Keratinocyte (primary cell): ENCODE measurements at regions not wholly inside any gene's neighbourhood (a gene's known extent, or its start where the extent isn't known, plus 50 kb on each side); places are given as distances from the start of the nearest gene placed in this dataset.

Experiments used
- DNase-seq: peaks from one replicate; pipeline ENCODE4 v3.0.0-alpha.2; 2011; ENCODE audit warnings: low read depth, missing footprints, low spot score
- FAIRE-seq: peaks from 2 replicates; lab custom pipeline; 2011; peaks lifted over from hg19 to GRCh38; lab: Jason Lieb, UNC
- H2AFZ ChIP-seq: 2 replicates; pipeline ENCODE4 v1.6.0; 2012; ENCODE audit warnings: low read length, control low read depth, inconsistent platforms; ENCODE audit not compliant: control insufficient read depth
- H3K27ac ChIP-seq: 2 replicates; pipeline ENCODE4 v1.5.1; 2011; ENCODE audit warnings: low read length; ENCODE audit not compliant: control insufficient read depth, insufficient read depth
- H3K27me3 ChIP-seq: 3 replicates; pipeline ENCODE4 v1.6.0; 2011; ENCODE audit warnings: low read length; ENCODE audit not compliant: control insufficient read depth, insufficient read depth; ENCODE audit errors: extremely low read depth
- H3K36me3 ChIP-seq, 2 experiments: 2 replicates in 1 of 2; 3 replicates in 1 of 2; pipeline ENCODE4 v1.5.1; 2011; ENCODE audit warnings: low read length in 2 of 2, mild to moderate bottlenecking in 1 of 2; ENCODE audit not compliant: control insufficient read depth in 2 of 2, insufficient read depth in 2 of 2; ENCODE audit errors: extremely low read depth in 1 of 2
- H3K4me1 ChIP-seq: 3 replicates; pipeline ENCODE4 v1.5.1; 2011; ENCODE audit warnings: low read length; ENCODE audit not compliant: control insufficient read depth, insufficient read depth; ENCODE audit errors: extremely low read depth
- H3K4me2 ChIP-seq: 3 replicates; pipeline ENCODE4 v1.6.0; 2011; ENCODE audit warnings: low read depth, low read length; ENCODE audit not compliant: control insufficient read depth, insufficient read depth; ENCODE audit errors: extremely low read depth
- H3K4me3 ChIP-seq, 3 experiments: fragments of 200-600 bp in 1 of 3; sonication (generic) in 1 of 3; 2 replicates in 2 of 3; 3 replicates in 1 of 3; pipeline ENCODE4 v1.5.1; 2011 to 2016; ENCODE audit warnings: low read length in 3 of 3, mild to moderate bottlenecking in 3 of 3, control low read depth in 2 of 3, inconsistent platforms in 1 of 3, low read depth in 1 of 3, mixed read lengths in 1 of 3, mixed run types in 1 of 3, moderate library complexity in 1 of 3; ENCODE audit not compliant: control insufficient read depth in 2 of 3, insufficient read depth in 2 of 3; ENCODE audit errors: extremely low read depth in 1 of 3
- H3K79me2 ChIP-seq: 2 replicates; pipeline ENCODE4 v1.6.0; 2012; ENCODE audit warnings: low read length; ENCODE audit not compliant: control insufficient read depth, insufficient read depth
- H3K9ac ChIP-seq: 3 replicates; pipeline ENCODE4 v1.6.0; 2011; ENCODE audit warnings: low read length; ENCODE audit not compliant: control insufficient read depth, insufficient read depth; ENCODE audit errors: extremely low read depth
- H3K9me1 ChIP-seq: 3 replicates; pipeline ENCODE4 v1.6.0; 2011; ENCODE audit warnings: low read length; ENCODE audit not compliant: control insufficient read depth, insufficient read depth; ENCODE audit errors: extremely low read depth
- H3K9me3 ChIP-seq: 2 replicates; pipeline ENCODE4 v1.5.1; 2012; ENCODE audit warnings: low read depth, low read length; ENCODE audit not compliant: control insufficient read depth
- H4K20me1 ChIP-seq: 3 replicates; pipeline ENCODE4 v1.6.0; 2011; ENCODE audit warnings: low read length; ENCODE audit not compliant: control insufficient read depth, insufficient read depth; ENCODE audit errors: extremely low read depth
- EZH2 ChIP-seq: IDR thresholded peaks from one replicate; pipeline ENCODE4 v1.6.1; 2012; ENCODE audit warnings: inconsistent platforms, mild to moderate bottlenecking, low read length, moderate library complexity
- dilution Hi-C: fragments of 300-500 bp; cut with MboI; formaldehyde crosslinking; loops from one replicate; pipeline ENCODE4 v1.7.0; 2020; ENCODE audit warnings: low sequenced_read_pairs; ENCODE audit not compliant: extremely low pct_ligation_motif_present
- TF ChIP-seq, protein P1 (sequence below), 3 experiments: IDR thresholded peaks in 1 of 3; conservative IDR thresholded peaks in 1 of 3; optimal IDR thresholded peaks in 1 of 3; 2 replicates in 2 of 3; 3 replicates in 1 of 3; pipeline versions ENCODE3 to v1.5.1; 2011; ENCODE audit warnings: low read length in 3 of 3, mild to moderate bottlenecking in 3 of 3, moderate library complexity in 2 of 3, control low read depth in 1 of 3, inconsistent platforms in 1 of 3; ENCODE audit not compliant: insufficient read depth in 2 of 3; ENCODE audit errors: extremely low read depth in 1 of 3

DNA sequence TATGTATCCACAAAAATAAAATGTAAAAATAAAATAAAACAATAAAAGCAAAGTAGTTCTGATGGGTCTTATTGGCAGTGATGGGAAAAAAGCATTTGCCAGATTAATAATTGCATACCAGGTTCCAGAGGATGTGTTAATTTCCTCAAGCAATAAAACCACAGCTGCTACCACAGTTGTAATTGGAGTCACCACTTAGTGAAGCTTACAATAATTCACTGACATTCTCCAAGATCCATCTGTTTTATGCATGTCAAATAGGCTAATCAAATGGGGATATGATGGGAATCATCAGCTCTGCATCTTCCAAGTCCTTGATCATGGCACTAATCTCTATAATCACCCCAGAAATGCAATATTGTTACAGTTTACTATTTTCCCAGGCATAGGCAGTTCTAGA lies 123.5 kb upstream of the EMCN start:
- Histone ChIP-seq H3K4me2 (no peak overlapping the region), H3K36me3 (no peaks in the 10 kb centered on the region), H4K20me1 (no peaks in the 10 kb centered on the region), H3K27ac (no peak overlapping the region), H3K9me1 (no peaks in the 10 kb centered on the region), H3K9me3 (no peaks in the 10 kb centered on the region), H3K4me3 (no peak overlapping the region), H3K27me3 (no peaks in the 10 kb centered on the region), H2AFZ (no peak overlapping the region), H3K4me1 (no peaks in the 10 kb centered on the region), H3K79me2 (no peaks in the 10 kb centered on the region), H3K9ac (no peak overlapping the region)
- dilution Hi-C loops, result no loop called here
- DNase-seq, result no peak
- TF ChIP-seq, protein P1, sequence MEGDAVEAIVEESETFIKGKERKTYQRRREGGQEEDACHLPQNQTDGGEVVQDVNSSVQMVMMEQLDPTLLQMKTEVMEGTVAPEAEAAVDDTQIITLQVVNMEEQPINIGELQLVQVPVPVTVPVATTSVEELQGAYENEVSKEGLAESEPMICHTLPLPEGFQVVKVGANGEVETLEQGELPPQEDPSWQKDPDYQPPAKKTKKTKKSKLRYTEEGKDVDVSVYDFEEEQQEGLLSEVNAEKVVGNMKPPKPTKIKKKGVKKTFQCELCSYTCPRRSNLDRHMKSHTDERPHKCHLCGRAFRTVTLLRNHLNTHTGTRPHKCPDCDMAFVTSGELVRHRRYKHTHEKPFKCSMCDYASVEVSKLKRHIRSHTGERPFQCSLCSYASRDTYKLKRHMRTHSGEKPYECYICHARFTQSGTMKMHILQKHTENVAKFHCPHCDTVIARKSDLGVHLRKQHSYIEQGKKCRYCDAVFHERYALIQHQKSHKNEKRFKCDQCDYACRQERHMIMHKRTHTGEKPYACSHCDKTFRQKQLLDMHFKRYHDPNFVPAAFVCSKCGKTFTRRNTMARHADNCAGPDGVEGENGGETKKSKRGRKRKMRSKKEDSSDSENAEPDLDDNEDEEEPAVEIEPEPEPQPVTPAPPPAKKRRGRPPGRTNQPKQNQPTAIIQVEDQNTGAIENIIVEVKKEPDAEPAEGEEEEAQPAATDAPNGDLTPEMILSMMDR (optimal IDR thresholded peaks at IDR 0.05 in 1 of 3, IDR thresholded peaks at IDR 0.05 in 1 of 3, conservative IDR thresholded peaks at IDR 0.05 in 1 of 3; ENCODE audit: extremely low read depth in 1 of 3, insufficient read depth in 2 of 3, low read length in 3 of 3), result no peak
- no peak for TF ChIP-seq EZH2
- no peak for FAIRE-seq

GRCh38 chr4:100635899-100636298 lies 118.1 kb upstream of the EMCN start:
- DNase-seq, result peak; percentile 1
- dilution Hi-C loops, result no loop called here
- TF ChIP-seq EZH2, result no peak
- TF ChIP-seq, protein P1 (optimal IDR thresholded peaks at IDR 0.05 in 1 of 3, IDR thresholded peaks at IDR 0.05 in 1 of 3, conservative IDR thresholded peaks at IDR 0.05 in 1 of 3; ENCODE audit: extremely low read depth in 1 of 3, insufficient read depth in 2 of 3, low read length in 3 of 3), result no peak
- H3K9me1 ChIP-seq, result no peaks in the 10 kb centered on the region
- H3K4me3 ChIP-seq, result no peak overlapping the region
- no peak for FAIRE-seq
- no peak overlapping the region for H2AFZ ChIP-seq
- no peaks in the 10 kb centered on the region for H4K20me1 ChIP-seq
- H3K27me3 ChIP-seq, result no peaks in the 10 kb centered on the region
- H3K4me2 ChIP-seq, result no peak overlapping the region
- H3K79me2 ChIP-seq, result no peaks in the 10 kb centered on the region
- H3K9me3 ChIP-seq, result no peaks in the 10 kb centered on the region
- no peak overlapping the region for H3K27ac ChIP-seq
- no peaks in the 10 kb centered on the region for H3K4me1 ChIP-seq
- H3K36me3 ChIP-seq, result no peaks in the 10 kb centered on the region
- H3K9ac ChIP-seq, result no peak overlapping the region
